ENCODE measurements at regions not wholly inside any gene's neighbourhood (a gene's known extent, or its start where the extent isn't known, plus 50 kb on each side); places are given as distances from the start of the nearest gene placed in this dataset.

DNA sequence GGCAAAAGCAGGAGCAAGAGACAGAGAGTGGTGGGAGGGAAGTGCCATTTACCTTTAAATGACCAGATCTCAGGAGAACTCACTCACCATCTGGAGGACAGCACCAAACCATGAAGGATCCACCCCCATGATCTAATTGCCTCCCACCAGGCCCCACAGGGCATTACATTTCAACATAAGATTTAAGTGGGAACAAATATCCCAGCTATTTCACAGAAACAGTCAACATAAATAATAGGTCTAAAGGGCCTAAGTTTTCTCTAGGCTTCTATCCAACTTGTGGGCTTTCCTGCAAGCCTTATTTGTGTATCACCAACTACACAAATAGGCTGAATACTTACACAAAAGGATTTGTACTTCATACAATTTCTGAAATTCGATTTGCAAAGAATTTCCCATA, 196.8 kb upstream of the POT1 start:
- in situ Hi-C loops (cut with HindIII; ENCODE audit: low sequenced_read_pairs) = no loop called here
- TF ChIP-seq, protein P1, sequence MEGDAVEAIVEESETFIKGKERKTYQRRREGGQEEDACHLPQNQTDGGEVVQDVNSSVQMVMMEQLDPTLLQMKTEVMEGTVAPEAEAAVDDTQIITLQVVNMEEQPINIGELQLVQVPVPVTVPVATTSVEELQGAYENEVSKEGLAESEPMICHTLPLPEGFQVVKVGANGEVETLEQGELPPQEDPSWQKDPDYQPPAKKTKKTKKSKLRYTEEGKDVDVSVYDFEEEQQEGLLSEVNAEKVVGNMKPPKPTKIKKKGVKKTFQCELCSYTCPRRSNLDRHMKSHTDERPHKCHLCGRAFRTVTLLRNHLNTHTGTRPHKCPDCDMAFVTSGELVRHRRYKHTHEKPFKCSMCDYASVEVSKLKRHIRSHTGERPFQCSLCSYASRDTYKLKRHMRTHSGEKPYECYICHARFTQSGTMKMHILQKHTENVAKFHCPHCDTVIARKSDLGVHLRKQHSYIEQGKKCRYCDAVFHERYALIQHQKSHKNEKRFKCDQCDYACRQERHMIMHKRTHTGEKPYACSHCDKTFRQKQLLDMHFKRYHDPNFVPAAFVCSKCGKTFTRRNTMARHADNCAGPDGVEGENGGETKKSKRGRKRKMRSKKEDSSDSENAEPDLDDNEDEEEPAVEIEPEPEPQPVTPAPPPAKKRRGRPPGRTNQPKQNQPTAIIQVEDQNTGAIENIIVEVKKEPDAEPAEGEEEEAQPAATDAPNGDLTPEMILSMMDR (IDR thresholded peaks at IDR 0.05; ENCODE audit: low read depth, low read length) = no peak
- DNase-seq (ENCODE audit: low read depth, low spot score) = peak; percentile 47
- H3K4me3 ChIP-seq (ENCODE audit: low read depth, low read length) = no peak overlapping the region

DNA sequence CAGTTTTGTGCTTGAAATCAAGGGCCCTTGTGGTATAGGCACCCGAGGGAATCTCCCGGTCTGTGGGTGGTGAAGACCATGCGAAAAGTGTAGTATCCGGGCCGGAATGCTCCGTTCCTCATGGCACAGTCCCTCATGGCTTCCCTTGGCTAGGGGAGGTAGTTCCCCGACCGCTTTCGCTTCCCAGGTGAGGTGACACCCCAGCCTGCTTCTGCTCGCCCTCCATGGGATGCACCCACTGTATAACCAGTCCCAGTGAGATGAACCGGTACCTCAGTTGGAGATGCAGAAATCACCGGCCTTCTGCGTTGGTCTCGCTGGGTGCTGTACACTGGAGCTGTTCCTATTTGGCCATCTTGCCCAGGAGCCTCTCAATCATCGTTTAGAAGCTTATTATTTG, 195.7 kb upstream of the POT1 start:
- no peak for DNase-seq (ENCODE audit: low read depth, low spot score)
- TF ChIP-seq, protein P1 (IDR thresholded peaks at IDR 0.05; ENCODE audit: low read depth, low read length) = no peak
- no peak overlapping the region for H3K4me3 ChIP-seq (ENCODE audit: low read depth, low read length)
- in situ Hi-C loops (cut with HindIII; ENCODE audit: low sequenced_read_pairs) = no loop called here

DNA sequence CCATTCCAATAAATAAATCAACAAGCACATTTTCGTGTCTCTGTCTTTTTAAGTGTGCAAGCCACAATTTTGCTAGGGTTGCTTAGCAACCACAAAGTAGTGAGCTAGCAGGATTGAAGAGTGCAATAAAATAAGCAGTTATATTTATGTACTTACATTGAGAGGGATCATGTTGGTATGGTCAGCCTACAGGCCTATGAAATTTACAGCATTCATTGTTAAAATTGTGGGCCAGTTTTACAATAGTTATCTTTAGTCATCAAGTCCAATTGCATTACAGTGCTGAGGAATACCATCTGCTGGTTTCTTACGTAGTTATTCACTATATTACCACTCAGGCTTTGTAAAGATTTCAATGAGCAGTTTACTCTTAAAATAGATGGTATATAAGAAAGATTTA, 192.5 kb upstream of the POT1 start:
- in situ Hi-C loops (cut with HindIII; ENCODE audit: low sequenced_read_pairs) = no loop called here
- DNase-seq (ENCODE audit: low read depth, low spot score) = no peak
- no peak overlapping the region for H3K4me3 ChIP-seq (ENCODE audit: low read depth, low read length)
- TF ChIP-seq, protein P1 (IDR thresholded peaks at IDR 0.05; ENCODE audit: low read depth, low read length) = no peak

DNA sequence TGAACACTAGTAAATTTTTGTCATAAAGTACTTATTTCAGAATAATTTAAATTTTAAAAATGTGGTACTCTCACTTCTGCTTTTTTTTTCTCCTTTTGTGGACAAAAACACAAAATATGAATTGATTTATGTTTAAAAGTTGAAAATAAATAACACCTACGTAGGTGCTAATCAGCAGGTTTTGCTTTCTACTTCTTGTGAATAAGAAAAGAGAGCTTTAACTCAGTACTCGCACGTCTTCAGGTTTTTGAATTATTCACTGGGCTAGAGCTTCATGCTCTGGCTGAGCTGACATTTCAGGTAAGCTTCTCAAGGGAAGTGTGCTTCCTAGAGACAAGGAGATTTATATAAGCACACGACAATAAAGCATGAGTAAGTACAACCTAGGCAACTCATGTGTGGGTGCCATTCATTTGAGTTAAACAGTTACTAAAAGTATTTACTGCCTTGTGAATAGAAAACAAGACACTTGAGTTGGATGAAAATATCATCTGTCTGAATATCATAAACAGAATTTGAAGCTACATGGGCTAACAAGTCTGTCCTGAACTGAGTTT, 190.0 kb upstream of the POT1 start:
- DNase-seq (ENCODE audit: low read depth, low spot score) = no peak
- TF ChIP-seq, protein P1 (IDR thresholded peaks at IDR 0.05; ENCODE audit: low read depth, low read length) = no peak
- H3K4me3 ChIP-seq (ENCODE audit: low read depth, low read length) = no peak overlapping the region
- in situ Hi-C loops (cut with HindIII; ENCODE audit: low sequenced_read_pairs) = no loop called here

DNA sequence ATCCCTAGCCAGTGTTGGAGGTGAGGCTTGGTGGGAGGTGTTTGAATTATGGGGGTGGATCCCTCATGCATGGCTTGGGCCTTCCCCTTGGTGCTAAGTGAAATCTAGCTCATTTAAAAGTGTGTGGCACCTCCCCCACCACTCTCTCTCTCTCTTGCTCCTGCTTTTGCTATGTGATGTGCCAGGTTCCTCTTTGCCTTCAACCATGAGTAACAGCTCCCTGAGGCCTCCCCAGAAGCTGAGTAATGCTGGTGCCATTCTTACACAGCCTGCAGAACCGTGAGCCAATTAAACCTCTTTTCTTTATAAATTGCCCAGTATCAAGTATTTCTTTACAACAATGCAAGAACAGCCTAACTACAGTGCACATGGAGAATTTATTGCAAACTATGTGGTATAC, 188.8 kb upstream of the POT1 start:
- no peak for DNase-seq (ENCODE audit: low read depth, low spot score)
- in situ Hi-C loops (cut with HindIII; ENCODE audit: low sequenced_read_pairs) = no loop called here
- TF ChIP-seq, protein P1 (IDR thresholded peaks at IDR 0.05; ENCODE audit: low read depth, low read length) = no peak
- no peak overlapping the region for H3K4me3 ChIP-seq (ENCODE audit: low read depth, low read length)

DNA sequence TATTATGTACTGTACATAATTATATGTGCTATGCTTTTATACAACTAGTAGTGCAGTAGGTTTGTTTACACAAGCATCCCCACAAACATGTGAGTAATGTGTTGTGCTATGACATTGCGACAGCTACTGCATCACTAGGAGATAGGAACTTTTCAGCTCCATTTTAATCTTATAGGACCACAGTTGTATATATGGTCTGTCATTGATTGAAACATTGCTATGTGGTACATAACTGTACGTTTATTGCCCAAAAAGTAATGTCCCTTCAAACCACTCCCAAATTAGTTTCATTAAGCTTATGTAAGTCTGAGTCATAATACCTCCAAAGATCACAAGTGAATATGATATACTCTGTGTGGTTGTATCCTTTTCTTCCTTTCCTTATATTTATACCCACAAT, 183.2 kb upstream of the POT1 start:
- no peak overlapping the region for H3K4me3 ChIP-seq (ENCODE audit: low read depth, low read length)
- no peak for DNase-seq (ENCODE audit: low read depth, low spot score)
- in situ Hi-C loops (cut with HindIII; ENCODE audit: low sequenced_read_pairs) = no loop called here
- TF ChIP-seq, protein P1 (IDR thresholded peaks at IDR 0.05; ENCODE audit: low read depth, low read length) = no peak

DNA sequence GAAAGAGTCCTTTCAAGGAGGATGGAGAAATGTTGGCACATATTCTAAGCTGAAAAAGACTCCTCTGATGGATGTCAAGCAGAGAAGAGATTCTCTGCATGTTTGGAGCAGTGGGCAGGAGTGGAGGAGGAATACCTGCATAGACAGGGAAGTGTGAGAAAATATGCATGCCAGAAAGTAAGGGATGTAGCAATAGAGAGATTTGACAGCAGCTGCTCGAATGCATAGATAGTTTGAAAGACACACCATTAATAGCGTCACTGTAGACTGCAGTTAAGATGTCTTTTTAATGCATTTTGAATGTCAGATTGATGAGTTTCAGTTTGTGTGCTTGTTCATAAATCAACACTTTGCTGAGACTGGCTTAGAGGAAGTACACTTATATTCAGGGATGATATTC, 169.9 kb upstream of the POT1 start:
- no peak for DNase-seq (ENCODE audit: low read depth, low spot score)
- in situ Hi-C loops (cut with HindIII; ENCODE audit: low sequenced_read_pairs) = no loop called here
- TF ChIP-seq, protein P1 (IDR thresholded peaks at IDR 0.05; ENCODE audit: low read depth, low read length) = no peak
- no peak overlapping the region for H3K4me3 ChIP-seq (ENCODE audit: low read depth, low read length)
